ENCODE measurements at regions not wholly inside any gene's neighbourhood (a gene's known extent, or its start where the extent isn't known, plus 50 kb on each side); places are given as distances from the start of the nearest gene placed in this dataset.
"Not testable (repeated sequence)": the region's sequence is repeated elsewhere in the genome, so short reads cannot be mapped to it uniquely, and the experiment has no call there.

GRCh38 chr10:29784175-29784773 is 149.5 kb upstream of the SVIL start:
- no peak for DNase-seq

GRCh38 chr10:29783201-29783947 is 148.6 kb upstream of the SVIL start:
- no peak for DNase-seq

GRCh38 chr10:29780639-29781038 is 145.9 kb upstream of the SVIL start:
- no peak for DNase-seq

GRCh38 chr10:29780096-29780495 is 145.3 kb upstream of the SVIL start:
- DNase-seq = no peak

GRCh38 chr10:29776246-29776645 is 141.5 kb upstream of the SVIL start:
- DNase-seq = no peak

GRCh38 chr10:29774475-29774874 is 139.7 kb upstream of the SVIL start:
- DNase-seq = no peak

- no peak for DNase-seq
These were observed 138.9 kb upstream of the SVIL start for GRCh38 chr10:29773675-29774091.

GRCh38 chr10:29772403-29772802 is 137.6 kb upstream of the SVIL start:
- DNase-seq = no peak

- DNase-seq = no peak
These were observed 136.6 kb upstream of the SVIL start for GRCh38 chr10:29771376-29771775.

GRCh38 chr10:29769277-29769676 is 134.5 kb upstream of the SVIL start:
- DNase-seq = not testable (repeated sequence)

GRCh38 chr10:29767968-29768367 is 133.2 kb upstream of the SVIL start:
- DNase-seq = no peak

- no peak for DNase-seq
These were observed 132.0 kb upstream of the SVIL start for GRCh38 chr10:29766753-29767152.

GRCh38 chr10:29765330-29765729 is 130.6 kb upstream of the SVIL start:
- no peak for DNase-seq

GRCh38 chr10:29763396-29763795 is 128.6 kb upstream of the SVIL start:
- DNase-seq = no peak

GRCh38 chr10:29761916-29762315 is 127.1 kb upstream of the SVIL start:
- no peak for DNase-seq

- DNase-seq = no peak
These were observed 125.5 kb upstream of the SVIL start for GRCh38 chr10:29760138-29760900.

GRCh38 chr10:29757551-29758297 is 123.0 kb upstream of the SVIL start:
- DNase-seq = no peak

- DNase-seq = no peak
These were observed 121.7 kb upstream of the SVIL start for GRCh38 chr10:29756451-29756850.

GRCh38 chr10:29753283-29753682 is 118.5 kb upstream of the SVIL start:
- no peak for DNase-seq

GRCh38 chr10:29751684-29752083 is 116.9 kb upstream of the SVIL start:
- no peak for DNase-seq

GRCh38 chr10:29751240-29751639 is 116.5 kb upstream of the SVIL start:
- DNase-seq = no peak

- no peak for DNase-seq
These were observed 114.4 kb upstream of the SVIL start for GRCh38 chr10:29749150-29749549.

- DNase-seq = no peak
These were observed 113.4 kb upstream of the SVIL start for GRCh38 chr10:29748109-29748650.

All from activated CD4-positive, CD25-positive, alpha-beta regulatory T cell (primary cell).